ENCODE measurements at regions not wholly inside any gene's neighbourhood (a gene's known extent, or its start where the extent isn't known, plus 50 kb on each side); places are given as distances from the start of the nearest gene placed in this dataset.
A peak's percentile ranks its signal among the peaks of the same experiment; 100 is the strongest.
"Not testable (repeated sequence)": the region's sequence is repeated elsewhere in the genome, so short reads cannot be mapped to it uniquely, and the experiment has no call there.

- DNase-seq: no peak
Observed at GRCh38 chr3:117814975-117815374, 1105.4 kb downstream of the TUSC7 start.

- DNase-seq: no peak
Observed at GRCh38 chr3:117817103-117817502, 1107.5 kb downstream of the TUSC7 start.

- DNase-seq: no peak
Observed at GRCh38 chr3:117818592-117818991, 1109.0 kb downstream of the TUSC7 start.

- no peak for DNase-seq
Observed at GRCh38 chr3:117820658-117821299, 1111.2 kb downstream of the TUSC7 start.

- no peak for DNase-seq
Observed at GRCh38 chr3:117822416-117822815, 1112.8 kb downstream of the TUSC7 start.

GRCh38 chr3:117836296-117836695 is 1126.7 kb downstream of the TUSC7 start:
- DNase-seq: no peak

GRCh38 chr3:117837391-117837790 is 1127.8 kb downstream of the TUSC7 start:
- DNase-seq: peak in 1 of 56 donors; percentile 0

- DNase-seq: no peak
Observed at GRCh38 chr3:117842086-117842485, 1132.5 kb downstream of the TUSC7 start.

- DNase-seq: no peak
Observed at GRCh38 chr3:117843356-117843755, 1133.8 kb downstream of the TUSC7 start.

GRCh38 chr3:117844676-117845075 is 1135.1 kb downstream of the TUSC7 start:
- no peak for DNase-seq

GRCh38 chr3:117846238-117846637 is 1136.7 kb downstream of the TUSC7 start:
- no peak for DNase-seq

GRCh38 chr3:117848606-117849005 is 1139.0 kb downstream of the TUSC7 start:
- no peak for DNase-seq

- DNase-seq: no peak
Observed at GRCh38 chr3:117853923-117854668, 1144.5 kb downstream of the TUSC7 start.

- no peak for DNase-seq
Observed at GRCh38 chr3:117856354-117856753, 1146.8 kb downstream of the TUSC7 start.

GRCh38 chr3:117863146-117863545 is 1153.6 kb downstream of the TUSC7 start:
- DNase-seq: no peak

GRCh38 chr3:117865338-117865737 is 1155.8 kb downstream of the TUSC7 start:
- no peak for DNase-seq

GRCh38 chr3:117868766-117869165 is 1159.2 kb downstream of the TUSC7 start:
- no peak for DNase-seq

- no peak for DNase-seq
Observed at GRCh38 chr3:117871934-117872333, 1162.4 kb downstream of the TUSC7 start.

GRCh38 chr3:117872594-117873248 is 1161.9 kb downstream of the IGSF11 start:
- DNase-seq: not testable (repeated sequence)

GRCh38 chr3:117873249-117873600 is 1161.4 kb downstream of the IGSF11 start:
- DNase-seq: peak in 31 of 56 donors; percentile 2 to 58 (median 13)

- DNase-seq: no peak
Observed at GRCh38 chr3:117874028-117874690, 1160.5 kb downstream of the IGSF11 start.
